ENCODE measurements at regions not wholly inside any gene's neighbourhood (a gene's known extent, or its start where the extent isn't known, plus 50 kb on each side); places are given as distances from the start of the nearest gene placed in this dataset.

DNA sequence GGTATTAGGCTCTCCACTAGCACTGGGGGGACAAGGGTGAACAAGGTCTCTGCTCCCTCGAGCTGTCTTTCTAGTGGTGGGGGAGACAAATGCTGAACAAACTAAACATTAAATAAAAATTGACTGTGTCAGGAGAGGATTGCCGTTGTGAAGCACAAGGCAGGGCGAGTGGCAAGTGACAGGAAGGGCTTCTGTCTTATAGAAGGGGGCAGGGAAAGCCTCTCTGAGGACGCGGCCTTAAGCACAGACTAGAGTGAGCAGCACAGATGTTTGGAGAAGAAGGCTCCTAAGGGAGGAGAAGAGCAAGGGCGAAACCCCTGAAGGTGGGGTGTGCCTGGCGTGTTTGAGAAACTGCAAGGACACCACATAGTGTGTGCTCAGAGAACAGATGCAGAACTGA lies 50.9 kb upstream of the ATP2B2 start:
- TF ChIP-seq, protein P1, sequence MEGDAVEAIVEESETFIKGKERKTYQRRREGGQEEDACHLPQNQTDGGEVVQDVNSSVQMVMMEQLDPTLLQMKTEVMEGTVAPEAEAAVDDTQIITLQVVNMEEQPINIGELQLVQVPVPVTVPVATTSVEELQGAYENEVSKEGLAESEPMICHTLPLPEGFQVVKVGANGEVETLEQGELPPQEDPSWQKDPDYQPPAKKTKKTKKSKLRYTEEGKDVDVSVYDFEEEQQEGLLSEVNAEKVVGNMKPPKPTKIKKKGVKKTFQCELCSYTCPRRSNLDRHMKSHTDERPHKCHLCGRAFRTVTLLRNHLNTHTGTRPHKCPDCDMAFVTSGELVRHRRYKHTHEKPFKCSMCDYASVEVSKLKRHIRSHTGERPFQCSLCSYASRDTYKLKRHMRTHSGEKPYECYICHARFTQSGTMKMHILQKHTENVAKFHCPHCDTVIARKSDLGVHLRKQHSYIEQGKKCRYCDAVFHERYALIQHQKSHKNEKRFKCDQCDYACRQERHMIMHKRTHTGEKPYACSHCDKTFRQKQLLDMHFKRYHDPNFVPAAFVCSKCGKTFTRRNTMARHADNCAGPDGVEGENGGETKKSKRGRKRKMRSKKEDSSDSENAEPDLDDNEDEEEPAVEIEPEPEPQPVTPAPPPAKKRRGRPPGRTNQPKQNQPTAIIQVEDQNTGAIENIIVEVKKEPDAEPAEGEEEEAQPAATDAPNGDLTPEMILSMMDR (IDR thresholded peaks at IDR 0.05 in 8 of 11, conservative IDR thresholded peaks at IDR 0.05 in 3 of 11) = no peak
- TF ChIP-seq POLR2AphosphoS5 (IDR thresholded peaks at IDR 0.05) = no peak
